ENCODE measurements at regions not wholly inside any gene's neighbourhood (a gene's known extent, or its start where the extent isn't known, plus 50 kb on each side); places are given as distances from the start of the nearest gene placed in this dataset.

GRCh38 chr18:76223403-76223802 lies 271.6 kb downstream of the ZNF516 start:
- Histone ChIP-seq H3K27me3 (no peaks in the 10 kb centered on the region), H3K4me1 (no peaks in the 10 kb centered on the region), H3K27ac (no peak overlapping the region), H3K36me3 (ENCODE audit: low read depth, missing control alignments) (no peaks in the 10 kb centered on the region), H3K4me3 (no peak overlapping the region), H3K9me3 (no peaks in the 10 kb centered on the region)
- DNase-seq: no peak
- TF ChIP-seq CTCF (IDR thresholded peaks at IDR 0.05) (no peak), POLR2A (IDR thresholded peaks at IDR 0.05) (no peak)
- intact Hi-C loops (cut with DNase I; ENCODE audit: low total_unique reads): no loop called here
- 68 to 81% methylated on average over 8 of the region's 8 CpGs for WGBS, 2 donors

GRCh38 chr18:76219023-76219422 lies 276.0 kb downstream of the ZNF516 start:
- intact Hi-C loops (cut with DNase I; ENCODE audit: low total_unique reads): no loop called here
- Histone ChIP-seq H3K4me3 (no peak overlapping the region), H3K4me1 (no peaks in the 10 kb centered on the region), H3K27ac (no peak overlapping the region), H3K36me3 (ENCODE audit: low read depth, missing control alignments) (no peaks in the 10 kb centered on the region), H3K27me3 (no peaks in the 10 kb centered on the region), H3K9me3 (no peaks in the 10 kb centered on the region)
- no peak for DNase-seq
- TF ChIP-seq CTCF (IDR thresholded peaks at IDR 0.05) (no peak), POLR2A (IDR thresholded peaks at IDR 0.05) (no peak)
- 80 to 89% methylated on average over 8 of the region's 8 CpGs for WGBS, 2 donors

GRCh38 chr18:76216096-76216495 lies 278.9 kb downstream of the ZNF516 start:
- no peaks in the 10 kb centered on the region for H3K9me3 ChIP-seq
- intact Hi-C loops (cut with DNase I; ENCODE audit: low total_unique reads): no loop called here
- TF ChIP-seq CTCF (IDR thresholded peaks at IDR 0.05) (no peak), POLR2A (IDR thresholded peaks at IDR 0.05) (no peak)
- H3K27ac ChIP-seq: no peak overlapping the region
- WGBS, 2 donors: 88 to 100% methylated on average over 1 of the region's 1 CpG
- H3K27me3 ChIP-seq: no peaks in the 10 kb centered on the region
- no peaks in the 10 kb centered on the region for H3K4me1 ChIP-seq
- H3K36me3 ChIP-seq (ENCODE audit: low read depth, missing control alignments): no peaks in the 10 kb centered on the region
- DNase-seq: no peak
- no peak overlapping the region for H3K4me3 ChIP-seq

- DNase-seq: no peak
- Histone ChIP-seq H3K4me3 (no peak overlapping the region), H3K36me3 (ENCODE audit: low read depth, missing control alignments) (no peaks in the 10 kb centered on the region), H3K9me3 (no peaks in the 10 kb centered on the region), H3K4me1 (no peaks in the 10 kb centered on the region), H3K27me3 (no peaks in the 10 kb centered on the region), H3K27ac (no peak overlapping the region)
- intact Hi-C loops (cut with DNase I; ENCODE audit: low total_unique reads): no loop called here
- 91 to 93% methylated on average over 3 of the region's 3 CpGs for WGBS, 2 donors
- TF ChIP-seq POLR2A (IDR thresholded peaks at IDR 0.05) (no peak), CTCF (IDR thresholded peaks at IDR 0.05) (no peak)
Observed at GRCh38 chr18:76213991-76214390, 281.1 kb downstream of the ZNF516 start.

GRCh38 chr18:76212960-76213359 lies 282.1 kb downstream of the ZNF516 start:
- DNase-seq: no peak
- intact Hi-C loops (cut with DNase I; ENCODE audit: low total_unique reads): no loop called here
- Histone ChIP-seq H3K4me3 (no peak overlapping the region), H3K4me1 (no peaks in the 10 kb centered on the region), H3K27ac (no peak overlapping the region), H3K27me3 (no peaks in the 10 kb centered on the region), H3K36me3 (ENCODE audit: low read depth, missing control alignments) (no peaks in the 10 kb centered on the region), H3K9me3 (no peaks in the 10 kb centered on the region)
- TF ChIP-seq POLR2A (IDR thresholded peaks at IDR 0.05) (no peak), CTCF (IDR thresholded peaks at IDR 0.05) (no peak)
- WGBS, 2 donors: 64 to 65% methylated on average over 7 of the region's 7 CpGs
